Suprapubic skin (tissue), 4 donors: ENCODE measurements at regions not wholly inside any gene's neighbourhood (a gene's known extent, or its start where the extent isn't known, plus 50 kb on each side); places are given as distances from the start of the nearest gene placed in this dataset.

Experiments
- DNase-seq, 2 donors: peaks; one replicate each; pipeline ENCODE4 v3.0.0-alpha.2; 2019; ENCODE audit warnings: low spot score in 2 of 2
- H3K27ac ChIP-seq: fragments of 200-600 bp; sonication (generic); one replicate; pipeline ENCODE4 v1.5.1; 2019
- H3K27me3 ChIP-seq: fragments of 200-600 bp; sonication (generic); one replicate; pipeline ENCODE4 v1.5.1; 2019
- H3K36me3 ChIP-seq: fragments of 200-600 bp; sonication (generic); one replicate; pipeline ENCODE4 v1.5.1; 2019
- H3K4me1 ChIP-seq: fragments of 200-600 bp; sonication (generic); one replicate; pipeline ENCODE4 v1.5.1; 2019
- H3K4me3 ChIP-seq: fragments of 200-600 bp; sonication (generic); one replicate; pipeline ENCODE4 v1.5.1; 2019; ENCODE audit warnings: mild to moderate bottlenecking
- H3K9me3 ChIP-seq: fragments of 200-600 bp; sonication (generic); one replicate; pipeline ENCODE4 v1.5.1; 2019
- EP300 ChIP-seq: sonication (generic); formaldehyde crosslinking; IDR thresholded peaks from one replicate; pipeline ENCODE4 v1.6.1; 2017; ENCODE audit warnings: antibody characterized with exemption
- POLR2A ChIP-seq, 2 donors: fragments of 450-650 bp; IDR thresholded peaks; one replicate each; pipeline ENCODE4 v1.6.1; 2017; ENCODE audit warnings: antibody characterized with exemption in 2 of 2, mild to moderate bottlenecking in 2 of 2, moderate library complexity in 2 of 2
- POLR2AphosphoS5 ChIP-seq, 3 donors: sonication (generic); formaldehyde crosslinking; IDR thresholded peaks; one replicate each; pipeline ENCODE4 v1.6.1; 2017; ENCODE audit warnings: antibody characterized with exemption in 3 of 3
- WGBS: methylation state at CpG from one replicate; pipeline ENCODE4 v1.1.5; 2018; 5-methylcytosine and 5-hydroxymethylcytosine counted together
- TF ChIP-seq, protein P1 (sequence below), 2 donors: fragments of 200-600 bp in 1 of 2; fragments of 450-650 bp in 1 of 2; sonication (generic) in 1 of 2; IDR thresholded peaks; one replicate each; pipeline ENCODE4 v1.5.1; 2016 to 2019; ENCODE audit warnings: antibody characterized with exemption in 2 of 2, mild to moderate bottlenecking in 1 of 2, moderate library complexity in 1 of 2

DNA sequence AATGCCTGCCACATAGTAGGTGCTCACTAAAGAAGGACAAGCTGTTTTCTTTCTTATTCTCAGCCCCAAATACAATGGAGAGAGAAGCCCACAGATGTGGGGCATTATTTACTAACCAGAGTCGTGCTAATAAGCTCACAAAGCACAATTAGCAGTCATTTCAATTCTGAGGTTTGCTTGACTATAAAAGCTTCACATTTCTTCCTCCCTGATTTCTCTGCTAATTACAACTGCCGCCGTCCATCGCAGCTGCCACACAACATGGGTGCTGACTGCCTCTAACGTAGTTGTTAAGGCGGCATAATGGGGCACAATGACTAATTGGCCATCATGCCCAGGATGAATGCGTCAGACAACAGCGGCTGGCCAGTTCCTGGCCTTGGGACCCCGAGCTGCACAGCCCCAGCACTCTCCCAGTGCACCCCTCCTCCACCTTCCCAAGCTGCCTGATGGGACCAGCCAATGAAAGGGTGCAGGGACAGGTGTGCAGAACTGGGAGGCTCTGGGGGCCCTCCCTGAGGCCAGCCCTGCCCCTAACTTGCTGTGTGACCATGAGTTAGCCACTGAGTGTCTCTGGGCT lies 109.2 kb downstream of the CCT6B start:
- Histone ChIP-seq H3K4me1 (peaks cover 6% of the 10 kb centered on the region), H3K9me3 (no peaks in the 10 kb centered on the region), H3K27me3 (peaks cover 3% of the 10 kb centered on the region), H3K4me3 (no peak overlapping the region), H3K27ac (no peak overlapping the region), H3K36me3 (no peaks in the 10 kb centered on the region)
- WGBS = 80% methylated on average over 9 of the region's 9 CpGs
- no peak for TF ChIP-seq EP300
- TF ChIP-seq POLR2A (IDR thresholded peaks at IDR 0.05) = no peak
- TF ChIP-seq, protein P1, sequence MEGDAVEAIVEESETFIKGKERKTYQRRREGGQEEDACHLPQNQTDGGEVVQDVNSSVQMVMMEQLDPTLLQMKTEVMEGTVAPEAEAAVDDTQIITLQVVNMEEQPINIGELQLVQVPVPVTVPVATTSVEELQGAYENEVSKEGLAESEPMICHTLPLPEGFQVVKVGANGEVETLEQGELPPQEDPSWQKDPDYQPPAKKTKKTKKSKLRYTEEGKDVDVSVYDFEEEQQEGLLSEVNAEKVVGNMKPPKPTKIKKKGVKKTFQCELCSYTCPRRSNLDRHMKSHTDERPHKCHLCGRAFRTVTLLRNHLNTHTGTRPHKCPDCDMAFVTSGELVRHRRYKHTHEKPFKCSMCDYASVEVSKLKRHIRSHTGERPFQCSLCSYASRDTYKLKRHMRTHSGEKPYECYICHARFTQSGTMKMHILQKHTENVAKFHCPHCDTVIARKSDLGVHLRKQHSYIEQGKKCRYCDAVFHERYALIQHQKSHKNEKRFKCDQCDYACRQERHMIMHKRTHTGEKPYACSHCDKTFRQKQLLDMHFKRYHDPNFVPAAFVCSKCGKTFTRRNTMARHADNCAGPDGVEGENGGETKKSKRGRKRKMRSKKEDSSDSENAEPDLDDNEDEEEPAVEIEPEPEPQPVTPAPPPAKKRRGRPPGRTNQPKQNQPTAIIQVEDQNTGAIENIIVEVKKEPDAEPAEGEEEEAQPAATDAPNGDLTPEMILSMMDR (IDR thresholded peaks at IDR 0.05) = no peak
- no peak for TF ChIP-seq POLR2AphosphoS5 (IDR thresholded peaks at IDR 0.05)
- no peak for DNase-seq

- Histone ChIP-seq H3K9me3 (no peaks in the 10 kb centered on the region), H3K27ac (no peak overlapping the region), H3K4me3 (no peak overlapping the region), H3K27me3 (peaks cover 3% of the 10 kb centered on the region), H3K36me3 (no peaks in the 10 kb centered on the region), H3K4me1 (peaks cover 6% of the 10 kb centered on the region)
- TF ChIP-seq, protein P1 (IDR thresholded peaks at IDR 0.05) = no peak
- no peak for TF ChIP-seq POLR2AphosphoS5 (IDR thresholded peaks at IDR 0.05)
- no peak for TF ChIP-seq EP300
- no peak for TF ChIP-seq POLR2A (IDR thresholded peaks at IDR 0.05)
- 85% methylated on average over 3 of the region's 3 CpGs for WGBS
- no peak for DNase-seq
Observed at GRCh38 chr17:34850964-34851363, 110.3 kb downstream of the CCT6B start.

GRCh38 chr17:34850023-34850422 lies 111.2 kb downstream of the CCT6B start:
- no peak overlapping the region for H3K27ac ChIP-seq
- WGBS = 33% methylated on average over 3 of the region's 4 CpGs
- H3K4me1 ChIP-seq = peaks cover 6% of the 10 kb centered on the region

DNA sequence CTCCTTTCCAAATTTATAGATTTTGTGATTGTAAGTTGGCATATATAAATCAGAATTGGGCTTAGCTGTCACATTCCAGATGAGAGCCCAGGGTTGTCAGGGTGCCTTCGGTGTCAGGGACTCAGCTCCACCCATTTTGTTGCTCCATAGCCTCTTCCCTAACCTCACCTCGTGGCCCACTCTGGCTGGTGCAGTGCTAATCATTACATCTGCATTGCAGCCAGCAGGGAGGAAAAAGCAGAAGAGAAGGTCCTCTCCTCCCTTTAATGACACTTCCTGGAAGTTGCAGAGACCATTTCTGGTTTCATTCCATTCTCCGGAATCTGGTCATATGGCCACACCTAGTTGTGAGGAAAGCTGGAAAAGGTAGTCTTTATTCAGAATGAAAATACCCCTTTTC lies 113.3 kb downstream of the CCT6B start:
- Histone ChIP-seq H3K36me3 (no peaks in the 10 kb centered on the region), H3K9me3 (peaks cover 2% of the 10 kb centered on the region), H3K4me3 (no peak overlapping the region), H3K4me1 (peaks cover 6% of the 10 kb centered on the region), H3K27me3 (no peaks in the 10 kb centered on the region), H3K27ac (no peak overlapping the region)
- DNase-seq = no peak
- TF ChIP-seq POLR2A (IDR thresholded peaks at IDR 0.05) = no peak
- no peak for TF ChIP-seq POLR2AphosphoS5 (IDR thresholded peaks at IDR 0.05)
- no peak for TF ChIP-seq EP300
- TF ChIP-seq, protein P1 (IDR thresholded peaks at IDR 0.05) = no peak
- WGBS = 55% methylated on average over 3 of the region's 3 CpGs

More at GRCh38 chr17:34850023-34850422, 111.2 kb downstream of the CCT6B start:
- no peak for TF ChIP-seq EP300
- TF ChIP-seq, protein P1 (IDR thresholded peaks at IDR 0.05) = no peak
- H3K27me3 ChIP-seq = no peaks in the 10 kb centered on the region
- H3K9me3 ChIP-seq = no peaks in the 10 kb centered on the region
- no peaks in the 10 kb centered on the region for H3K36me3 ChIP-seq
- no peak for DNase-seq
- H3K4me3 ChIP-seq = no peak overlapping the region

DNA sequence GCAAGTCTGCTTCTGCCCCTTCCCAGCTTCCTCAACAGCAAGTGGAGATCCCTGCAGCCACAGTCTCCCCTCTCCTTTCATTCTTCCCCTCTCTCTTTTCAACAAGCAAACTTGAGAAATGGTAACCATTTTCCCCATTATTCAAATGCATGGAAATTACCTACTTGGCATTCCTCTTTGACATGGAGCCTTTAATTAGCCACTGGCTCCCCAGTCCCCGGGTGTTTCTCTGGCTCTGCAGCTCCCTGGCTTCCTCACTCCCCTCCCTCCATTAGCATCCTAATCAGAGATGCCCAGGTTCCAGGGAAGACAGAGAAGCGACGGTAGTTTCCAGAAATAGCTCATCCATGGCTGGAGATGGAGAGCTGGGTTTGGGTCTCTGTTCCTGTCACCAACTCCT lies 116.0 kb downstream of the CCT6B start:
- H3K27ac ChIP-seq = no peak overlapping the region
- no peak for TF ChIP-seq POLR2A (IDR thresholded peaks at IDR 0.05)
- H3K4me3 ChIP-seq = no peak overlapping the region
- WGBS = 54% methylated on average over 3 of the region's 3 CpGs
- peaks cover 4% of the 10 kb centered on the region for H3K9me3 ChIP-seq
- H3K4me1 ChIP-seq = peaks cover 4% of the 10 kb centered on the region
- no peak for DNase-seq
- H3K27me3 ChIP-seq = peaks cover 4% of the 10 kb centered on the region
- H3K36me3 ChIP-seq = no peaks in the 10 kb centered on the region

DNA sequence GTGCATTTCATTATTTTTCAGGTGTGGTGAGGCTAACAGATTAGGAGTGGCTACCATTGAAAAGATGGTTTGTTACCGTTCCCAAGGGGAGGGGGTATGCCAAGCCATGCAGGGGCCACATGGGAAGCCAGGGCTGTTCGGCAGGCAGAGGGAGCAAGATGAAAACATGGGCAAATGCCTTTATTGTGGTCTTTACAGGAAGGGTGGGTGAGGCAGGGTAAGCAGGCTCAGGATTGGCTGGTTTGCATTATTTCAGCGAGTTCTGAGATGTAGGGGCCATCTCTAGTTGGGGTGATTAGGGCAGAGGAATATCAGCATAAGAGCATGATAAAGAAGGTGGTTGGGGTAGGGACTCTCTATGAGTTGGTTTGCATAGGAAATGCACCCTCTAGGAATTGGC lies 117.6 kb downstream of the CCT6B start:
- WGBS = 71% methylated on average over 3 of the region's 3 CpGs
- TF ChIP-seq, protein P1 (IDR thresholded peaks at IDR 0.05) = no peak
- TF ChIP-seq POLR2A (IDR thresholded peaks at IDR 0.05) (no peak), EP300 (no peak), POLR2AphosphoS5 (IDR thresholded peaks at IDR 0.05) (no peak)
- Histone ChIP-seq H3K27me3 (peaks cover 4% of the 10 kb centered on the region), H3K4me3 (no peak overlapping the region), H3K4me1 (no peaks in the 10 kb centered on the region), H3K27ac (no peak overlapping the region), H3K9me3 (peaks cover 4% of the 10 kb centered on the region), H3K36me3 (no peaks in the 10 kb centered on the region)
- DNase-seq = no peak
